GM18951 (cell line): ENCODE measurements at regions not wholly inside any gene's neighbourhood (a gene's known extent, or its start where the extent isn't known, plus 50 kb on each side); places are given as distances from the start of the nearest gene placed in this dataset.
"Not testable (repeated sequence)": the region's sequence is repeated elsewhere in the genome, so short reads cannot be mapped to it uniquely, and the experiment has no call there.

Source experiments
- POLR2A ChIP-seq: IDR thresholded peaks from 4 replicates; pipeline ENCODE4 v1.6.1; 2011; ENCODE audit warnings: mild to moderate bottlenecking; ENCODE audit not compliant: insufficient read length, insufficient read depth; ENCODE audit errors: extremely low read depth
- in situ Hi-C: fragments of 300-500 bp; cut with MboI; formaldehyde crosslinking; loops from one replicate; pipeline ENCODE4 v1.12.0; 2022; ENCODE audit warnings: low sequenced_read_pairs, mixed read lengths, inconsistent platforms; ENCODE audit not compliant: unreplicated experiment

GRCh38 chr2:2590841-2591541 lies 259.9 kb upstream of the MYT1L start:
- in situ Hi-C loops: no loop called here
- no peak for TF ChIP-seq POLR2A

DNA sequence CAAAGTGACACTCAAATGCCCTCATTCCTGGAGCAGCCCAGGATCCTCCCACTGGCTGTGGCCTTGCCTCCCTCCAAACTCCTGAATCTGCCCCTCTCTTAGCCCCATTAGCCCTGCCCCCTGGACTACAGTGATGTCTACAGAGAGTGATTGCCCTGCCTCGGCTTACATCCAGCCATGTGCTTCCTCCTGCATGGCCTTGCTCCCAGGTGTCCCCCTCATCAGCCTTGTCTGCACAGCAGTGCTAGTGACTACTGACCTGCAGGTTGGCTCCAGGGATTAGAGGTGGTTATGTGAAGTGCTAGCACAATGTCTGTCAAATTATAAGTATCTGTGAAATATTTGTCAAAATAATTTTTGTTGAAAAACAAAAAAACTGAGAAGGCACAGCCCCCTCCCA lies 259.1 kb upstream of the MYT1L start:
- in situ Hi-C loops: no loop called here
- no peak for TF ChIP-seq POLR2A

DNA sequence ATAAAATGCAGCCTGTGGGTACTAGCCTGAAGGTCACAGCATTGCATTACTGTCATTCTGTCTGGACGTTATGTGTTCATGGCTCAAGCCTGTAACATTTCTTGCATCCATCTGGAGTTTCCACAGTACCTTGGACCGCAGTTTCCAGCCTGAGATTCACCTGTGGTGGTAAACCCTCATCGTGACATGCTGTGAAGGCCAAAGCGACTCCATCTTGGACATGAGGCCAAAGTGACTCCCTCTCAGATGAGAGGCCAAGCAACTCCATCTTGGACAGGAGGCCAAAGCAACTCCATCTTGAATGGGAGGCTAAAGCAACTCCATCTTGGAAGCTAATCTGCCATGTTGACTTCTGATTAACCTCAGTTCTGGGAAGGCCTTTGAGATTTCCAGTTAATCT lies 257.7 kb upstream of the MYT1L start:
- in situ Hi-C loops: no loop called here
- TF ChIP-seq POLR2A: no peak

- in situ Hi-C loops: no loop called here
- TF ChIP-seq POLR2A: no peak
These were observed 256.3 kb upstream of the MYT1L start for GRCh38 chr2:2587354-2587753.

DNA sequence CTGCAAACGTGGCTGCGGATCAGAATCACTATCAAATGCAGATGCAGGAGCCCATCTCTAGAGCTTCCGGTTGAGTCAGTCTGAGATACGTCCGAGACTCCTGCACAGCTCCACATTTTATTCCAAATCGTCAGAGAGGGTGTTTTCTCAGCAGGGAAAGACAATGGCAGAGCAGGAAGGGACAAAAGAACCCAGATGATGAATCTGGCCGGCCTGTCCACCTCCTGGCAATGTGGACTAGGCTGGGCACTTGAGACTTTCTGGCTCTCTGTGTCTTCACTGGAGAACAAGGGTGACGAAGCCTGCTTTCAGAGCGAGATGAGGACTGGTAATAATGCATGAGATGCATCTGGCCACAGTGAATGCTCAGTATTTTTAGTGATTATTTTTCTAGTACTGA lies 255.9 kb upstream of the MYT1L start:
- TF ChIP-seq POLR2A: no peak
- in situ Hi-C loops: no loop called here

DNA sequence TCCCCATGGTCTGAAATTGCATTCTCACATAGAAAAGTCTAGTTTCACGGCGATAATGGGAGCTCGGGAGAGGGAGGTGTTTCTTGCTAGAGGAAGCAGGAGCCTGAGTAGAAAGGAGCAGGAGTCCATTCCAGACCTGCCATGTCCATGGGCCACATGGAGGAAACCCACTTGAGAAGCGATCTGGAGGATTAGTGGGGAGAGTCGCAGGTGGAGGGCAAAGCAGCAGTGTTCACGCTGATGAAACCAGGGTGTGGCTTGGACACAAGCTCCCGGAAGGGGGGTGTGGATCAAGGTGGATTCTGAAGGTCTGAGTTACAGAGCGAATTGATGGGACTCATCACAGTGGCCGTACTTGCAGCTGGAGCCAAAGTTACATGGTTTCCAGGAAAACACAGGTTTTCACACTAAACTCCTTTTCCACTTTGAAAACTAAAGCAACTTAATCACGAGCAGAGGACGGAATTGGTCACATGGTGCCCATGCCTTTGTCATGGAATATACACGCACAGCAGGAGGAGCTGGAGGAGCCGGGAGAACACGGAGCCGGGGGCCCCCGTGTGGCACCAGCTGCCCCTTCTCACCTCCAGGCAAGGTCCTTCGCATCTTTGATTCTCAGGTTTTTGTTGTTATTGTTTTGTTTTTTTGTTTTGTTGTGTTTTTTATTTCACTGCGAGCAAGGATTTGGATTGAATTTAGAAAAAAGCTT lies 255.1 kb upstream of the MYT1L start:
- in situ Hi-C loops: no loop called here
- no peak for TF ChIP-seq POLR2A

DNA sequence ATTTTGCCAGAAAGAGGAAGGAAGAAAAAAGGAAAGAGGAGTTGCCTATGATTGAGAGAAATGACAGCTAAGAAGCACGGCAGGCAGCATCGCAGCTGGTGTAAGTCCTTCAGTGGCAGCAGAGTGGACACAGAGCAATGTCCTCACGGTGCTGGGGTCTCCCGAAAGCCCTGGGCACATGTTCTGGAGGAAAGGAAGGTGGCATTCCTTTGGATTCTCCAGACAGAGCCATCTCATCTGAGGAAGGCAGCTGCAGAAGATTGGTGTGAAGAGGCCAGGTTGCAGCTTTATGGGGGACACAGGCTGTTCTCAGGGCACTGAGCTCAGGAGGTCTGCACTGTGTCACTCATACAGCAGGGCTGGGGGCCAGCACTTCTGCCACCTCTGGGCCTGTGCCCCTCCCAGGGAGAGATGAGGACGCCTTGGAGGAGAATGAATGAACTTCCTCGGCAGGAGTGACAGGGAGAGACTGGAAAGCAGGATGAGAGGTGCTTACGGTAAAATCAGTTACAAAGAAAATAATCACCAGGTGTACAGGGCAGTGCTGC lies 252.0 kb upstream of the MYT1L start:
- no peak for TF ChIP-seq POLR2A
- in situ Hi-C loops: no loop called here

DNA sequence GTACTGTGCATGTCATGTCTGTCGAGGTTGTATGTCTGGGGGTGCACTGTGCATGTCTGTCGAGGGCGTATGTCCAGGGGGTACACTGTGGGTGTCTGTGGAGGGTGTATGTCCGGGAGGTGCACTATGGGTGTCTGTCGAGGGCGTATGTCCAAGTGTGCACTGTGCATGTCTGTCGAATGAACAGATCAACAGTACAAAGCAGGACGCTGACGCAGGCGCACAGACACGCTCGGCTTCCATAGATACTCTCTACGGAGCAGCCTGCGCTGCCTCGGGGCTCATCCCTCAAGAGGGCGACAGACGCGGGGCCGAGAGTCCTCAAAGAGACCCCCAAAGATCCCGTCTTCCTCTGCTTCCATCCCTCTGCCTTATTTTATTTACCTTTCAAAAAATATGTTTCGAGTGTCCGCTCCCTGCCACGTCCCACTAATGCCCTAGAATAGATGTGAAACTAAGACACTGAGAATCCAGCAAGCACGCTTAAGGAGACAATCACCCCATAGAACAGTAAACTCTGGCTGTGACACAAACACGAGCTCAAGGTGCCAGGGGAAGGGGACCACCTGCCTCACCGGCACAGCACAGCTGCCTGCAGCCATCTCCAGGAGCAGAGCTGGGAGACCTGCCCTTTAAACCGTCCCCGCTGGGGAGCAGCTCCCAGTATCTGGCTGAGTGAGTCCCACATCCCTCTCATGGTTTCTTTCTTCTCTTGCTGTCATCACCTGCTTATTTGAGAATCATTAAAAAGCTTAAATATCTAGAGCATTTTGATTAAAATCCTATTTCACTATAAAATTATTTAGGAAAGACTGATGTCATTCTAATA lies 250.5 kb upstream of the MYT1L start:
- in situ Hi-C loops: no loop called here
- TF ChIP-seq POLR2A: no peak

- in situ Hi-C loops: not testable (repeated sequence)
These were observed 249.8 kb upstream of the MYT1L start for GRCh38 chr2:2580841-2581240.

GRCh38 chr2:2580341-2580740 lies 249.3 kb upstream of the MYT1L start:
- no peak for TF ChIP-seq POLR2A
- in situ Hi-C loops: no loop called here

GRCh38 chr2:2579814-2580213 lies 248.7 kb upstream of the MYT1L start:
- in situ Hi-C loops: no loop called here
- no peak for TF ChIP-seq POLR2A

DNA sequence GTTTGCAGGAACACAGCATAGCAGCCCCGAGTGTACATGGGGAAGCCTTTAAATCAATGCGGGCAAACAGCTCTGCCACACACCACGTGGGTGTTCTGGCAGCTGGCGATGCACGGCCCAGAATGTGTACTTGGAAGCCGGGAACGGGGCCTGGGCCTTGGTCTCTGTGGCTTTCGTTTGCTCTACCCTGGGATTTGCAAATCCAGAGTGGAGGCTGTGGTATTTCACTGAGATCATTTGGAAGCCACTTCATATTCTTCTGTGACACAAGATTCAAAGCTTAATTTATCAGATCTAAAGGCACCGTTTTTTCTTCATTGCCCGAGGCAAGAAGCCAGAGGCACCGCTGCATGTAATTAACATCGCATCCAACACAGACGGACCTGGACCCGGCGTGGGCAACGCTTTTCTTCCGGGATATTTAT lies 246.3 kb upstream of the MYT1L start:
- no peak for TF ChIP-seq POLR2A
- in situ Hi-C loops: no loop called here

DNA sequence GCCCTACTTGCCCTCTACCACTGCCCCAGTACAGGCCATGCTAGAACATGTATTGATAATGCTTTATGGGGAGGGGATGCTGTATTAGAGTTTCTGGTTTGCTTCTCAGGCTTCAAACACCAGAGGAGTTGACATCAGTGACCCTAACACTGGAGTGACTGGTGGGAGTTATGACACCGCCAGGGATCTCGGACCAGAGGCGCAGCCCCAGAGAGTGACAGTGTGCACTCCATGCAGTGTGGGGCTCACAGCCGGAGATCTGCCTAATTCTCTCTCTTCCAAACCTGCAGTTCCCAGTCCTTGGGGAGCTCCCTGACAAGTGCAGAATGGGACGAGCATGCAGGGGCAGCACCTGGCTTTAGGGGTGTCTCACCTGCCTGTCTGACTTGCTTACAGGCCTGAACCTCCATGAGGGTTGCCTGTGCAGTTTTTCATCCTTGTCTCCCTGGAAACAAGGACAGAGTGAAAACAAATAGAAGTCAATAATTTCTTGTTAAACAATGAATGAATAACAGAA lies 244.9 kb upstream of the MYT1L start:
- TF ChIP-seq POLR2A: no peak
- in situ Hi-C loops: no loop called here
